ENCODE measurements at regions not wholly inside any gene's neighbourhood (a gene's known extent, or its start where the extent isn't known, plus 50 kb on each side); places are given as distances from the start of the nearest gene placed in this dataset.

DNA sequence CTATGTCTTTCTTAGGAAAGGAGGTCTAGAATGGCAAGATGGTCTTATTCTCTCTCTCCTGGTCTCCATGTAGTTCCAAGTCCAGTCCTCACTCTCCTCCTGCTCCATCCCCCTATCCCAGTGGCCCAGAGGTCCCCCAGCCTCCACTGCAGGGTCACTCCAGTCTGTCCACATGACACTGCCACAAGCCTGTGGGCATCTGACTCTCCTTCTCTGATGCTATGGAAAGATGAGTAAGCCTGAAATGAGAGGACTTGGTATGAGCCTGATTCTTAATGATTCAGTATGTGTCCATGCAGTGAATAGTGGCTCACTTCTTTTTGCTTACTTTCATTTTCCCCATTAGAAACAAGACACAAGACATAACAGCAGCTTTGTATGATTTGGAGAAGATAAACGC, 516.8 kb upstream of the ADGRL3 start:
- no peak for TF ChIP-seq POLR2AphosphoS5 (IDR thresholded peaks at IDR 0.05)
- TF ChIP-seq POLR2A (IDR thresholded peaks at IDR 0.05) = no peak
- no peak for TF ChIP-seq EP300 (IDR thresholded peaks at IDR 0.05)
- TF ChIP-seq CTCF (IDR thresholded peaks at IDR 0.05) = no peak
